ENCODE measurements at regions not wholly inside any gene's neighbourhood (a gene's known extent, or its start where the extent isn't known, plus 50 kb on each side); places are given as distances from the start of the nearest gene placed in this dataset.
"Not testable (repeated sequence)": the region's sequence is repeated elsewhere in the genome, so short reads cannot be mapped to it uniquely, and the experiment has no call there.

GRCh38 chr9:89674667-89675057, 69.8 kb downstream of the GADD45G start:
- DNase-seq, result no peak

- peak; percentile 82 for DNase-seq
Observed at GRCh38 chr9:89675058-89675742, 70.4 kb downstream of the GADD45G start.

GRCh38 chr9:89676281-89676680, 71.5 kb downstream of the GADD45G start:
- peak; percentile 82 for DNase-seq

GRCh38 chr9:89677702-89678395, 73.0 kb downstream of the GADD45G start:
- DNase-seq, result peak; percentile 97

GRCh38 chr9:89678396-89679015, 73.7 kb downstream of the GADD45G start:
- DNase-seq, result peak; percentile 75

- peak; percentile 80 for DNase-seq
Observed at GRCh38 chr9:89679016-89679415, 74.2 kb downstream of the GADD45G start.

GRCh38 chr9:89679581-89679980, 74.8 kb downstream of the GADD45G start:
- no peak for DNase-seq

- DNase-seq, result no peak
Observed at GRCh38 chr9:89680547-89681467, 76.0 kb downstream of the GADD45G start.

GRCh38 chr9:89681468-89681859, 76.7 kb downstream of the GADD45G start:
- DNase-seq, result not testable (repeated sequence)

GRCh38 chr9:89683626-89684025, 78.8 kb downstream of the GADD45G start:
- DNase-seq, result no peak

- DNase-seq, result no peak
Observed at GRCh38 chr9:89684218-89684617, 79.4 kb downstream of the GADD45G start.

- DNase-seq, result peak; percentile 24
Observed at GRCh38 chr9:89684912-89685636, 80.3 kb downstream of the GADD45G start.

- no peak for DNase-seq
Observed at GRCh38 chr9:89685698-89686097, 80.9 kb downstream of the GADD45G start.

GRCh38 chr9:89686126-89686525, 81.3 kb downstream of the GADD45G start:
- no peak for DNase-seq

- no peak for DNase-seq
Observed at GRCh38 chr9:89686621-89687020, 81.8 kb downstream of the GADD45G start.

- DNase-seq, result no peak
Observed at GRCh38 chr9:89687188-89687587, 82.4 kb downstream of the GADD45G start.

- no peak for DNase-seq
Observed at GRCh38 chr9:89687848-89688247, 83.0 kb downstream of the GADD45G start.

GRCh38 chr9:89689321-89689720, 84.5 kb downstream of the GADD45G start:
- DNase-seq, result not testable (repeated sequence)

- DNase-seq, result no peak
Observed at GRCh38 chr9:89690334-89690912, 85.6 kb downstream of the GADD45G start.

- DNase-seq, result no peak
Observed at GRCh38 chr9:89695441-89695891, 90.7 kb downstream of the GADD45G start.

GRCh38 chr9:89695979-89696378, 91.2 kb downstream of the GADD45G start:
- DNase-seq, result not testable (repeated sequence)
